ENCODE measurements at regions not wholly inside any gene's neighbourhood (a gene's known extent, or its start where the extent isn't known, plus 50 kb on each side); places are given as distances from the start of the nearest gene placed in this dataset.

DNA sequence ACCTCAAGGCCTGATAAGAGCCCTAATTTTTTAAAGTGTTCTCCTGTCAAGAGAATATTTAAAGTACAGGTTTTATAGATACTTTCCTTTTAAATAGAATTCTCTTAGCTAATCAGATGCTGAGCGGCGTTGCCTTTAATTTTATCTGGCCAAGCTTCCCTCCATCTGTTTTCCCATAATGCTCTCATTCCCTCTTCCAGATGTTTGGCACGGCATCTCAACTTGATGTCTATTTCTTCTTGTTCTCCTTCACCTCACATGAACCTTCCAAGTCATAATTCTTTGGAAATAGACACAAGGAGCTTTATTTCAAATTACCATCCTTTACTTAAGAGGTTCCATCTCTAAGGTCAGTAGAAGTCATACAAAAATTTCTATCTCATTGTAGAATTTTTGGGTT is 76.1 kb upstream of the CPO start (continued):
- TF ChIP-seq, protein P1, sequence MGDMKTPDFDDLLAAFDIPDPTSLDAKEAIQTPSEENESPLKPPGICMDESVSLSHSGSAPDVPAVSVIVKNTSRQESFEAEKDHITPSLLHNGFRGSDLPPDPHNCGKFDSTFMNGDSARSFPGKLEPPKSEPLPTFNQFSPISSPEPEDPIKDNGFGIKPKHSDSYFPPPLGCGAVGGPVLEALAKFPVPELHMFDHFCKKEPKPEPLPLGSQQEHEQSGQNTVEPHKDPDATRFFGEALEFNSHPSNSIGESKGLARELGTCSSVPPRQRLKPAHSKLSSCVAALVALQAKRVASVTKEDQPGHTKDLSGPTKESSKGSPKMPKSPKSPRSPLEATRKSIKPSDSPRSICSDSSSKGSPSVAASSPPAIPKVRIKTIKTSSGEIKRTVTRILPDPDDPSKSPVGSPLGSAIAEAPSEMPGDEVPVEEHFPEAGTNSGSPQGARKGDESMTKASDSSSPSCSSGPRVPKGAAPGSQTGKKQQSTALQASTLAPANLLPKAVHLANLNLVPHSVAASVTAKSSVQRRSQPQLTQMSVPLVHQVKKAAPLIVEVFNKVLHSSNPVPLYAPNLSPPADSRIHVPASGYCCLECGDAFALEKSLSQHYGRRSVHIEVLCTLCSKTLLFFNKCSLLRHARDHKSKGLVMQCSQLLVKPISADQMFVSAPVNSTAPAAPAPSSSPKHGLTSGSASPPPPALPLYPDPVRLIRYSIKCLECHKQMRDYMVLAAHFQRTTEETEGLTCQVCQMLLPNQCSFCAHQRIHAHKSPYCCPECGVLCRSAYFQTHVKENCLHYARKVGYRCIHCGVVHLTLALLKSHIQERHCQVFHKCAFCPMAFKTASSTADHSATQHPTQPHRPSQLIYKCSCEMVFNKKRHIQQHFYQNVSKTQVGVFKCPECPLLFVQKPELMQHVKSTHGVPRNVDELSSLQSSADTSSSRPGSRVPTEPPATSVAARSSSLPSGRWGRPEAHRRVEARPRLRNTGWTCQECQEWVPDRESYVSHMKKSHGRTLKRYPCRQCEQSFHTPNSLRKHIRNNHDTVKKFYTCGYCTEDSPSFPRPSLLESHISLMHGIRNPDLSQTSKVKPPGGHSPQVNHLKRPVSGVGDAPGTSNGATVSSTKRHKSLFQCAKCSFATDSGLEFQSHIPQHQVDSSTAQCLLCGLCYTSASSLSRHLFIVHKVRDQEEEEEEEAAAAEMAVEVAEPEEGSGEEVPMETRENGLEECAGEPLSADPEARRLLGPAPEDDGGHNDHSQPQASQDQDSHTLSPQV (IDR thresholded peaks at IDR 0.05): no peak
- TF ChIP-seq, protein P2, sequence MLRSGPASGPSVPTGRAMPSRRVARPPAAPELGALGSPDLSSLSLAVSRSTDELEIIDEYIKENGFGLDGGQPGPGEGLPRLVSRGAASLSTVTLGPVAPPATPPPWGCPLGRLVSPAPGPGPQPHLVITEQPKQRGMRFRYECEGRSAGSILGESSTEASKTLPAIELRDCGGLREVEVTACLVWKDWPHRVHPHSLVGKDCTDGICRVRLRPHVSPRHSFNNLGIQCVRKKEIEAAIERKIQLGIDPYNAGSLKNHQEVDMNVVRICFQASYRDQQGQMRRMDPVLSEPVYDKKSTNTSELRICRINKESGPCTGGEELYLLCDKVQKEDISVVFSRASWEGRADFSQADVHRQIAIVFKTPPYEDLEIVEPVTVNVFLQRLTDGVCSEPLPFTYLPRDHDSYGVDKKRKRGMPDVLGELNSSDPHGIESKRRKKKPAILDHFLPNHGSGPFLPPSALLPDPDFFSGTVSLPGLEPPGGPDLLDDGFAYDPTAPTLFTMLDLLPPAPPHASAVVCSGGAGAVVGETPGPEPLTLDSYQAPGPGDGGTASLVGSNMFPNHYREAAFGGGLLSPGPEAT (IDR thresholded peaks at IDR 0.05; ENCODE audit: low read depth): no peak

DNA sequence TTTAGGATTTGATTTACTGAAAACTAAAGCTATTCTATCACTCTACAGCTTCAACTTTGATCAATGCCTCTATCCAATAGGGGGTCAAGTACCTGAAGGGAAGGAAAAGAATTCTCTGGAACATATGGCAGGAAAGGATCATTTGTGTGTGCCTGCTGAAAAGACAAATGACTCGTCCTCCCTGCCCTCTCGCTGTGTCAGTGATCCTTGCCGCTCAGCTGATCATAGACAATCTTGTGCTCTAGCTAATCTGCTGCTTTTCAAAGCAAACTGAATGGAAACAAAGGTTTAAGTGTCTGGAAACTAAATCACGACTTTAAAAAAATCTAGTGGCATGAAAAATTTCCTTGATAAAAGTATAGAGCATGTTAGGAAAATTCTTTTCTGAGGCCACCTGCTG is 75.6 kb upstream of the CPO start:
- Histone ChIP-seq H3K27ac (ENCODE audit: control insufficient read depth, insufficient read depth) (no peak overlapping the region), H3K4me3 (no peak overlapping the region), H3K9ac (ENCODE audit: control insufficient read depth, insufficient read depth, low read length) (no peak overlapping the region), H3K27me3 (replicated peaks in 1 of 2; ENCODE audit: control insufficient read depth in 2 of 2, insufficient read depth in 2 of 2, low read length in 1 of 2) (no peaks in the 10 kb centered on the region), H3K79me2 (ENCODE audit: control insufficient read depth, insufficient read depth, low read length) (no peaks in the 10 kb centered on the region), H3K4me2 (ENCODE audit: control insufficient read depth, insufficient read depth) (no peak overlapping the region), H3K4me1 (ENCODE audit: control insufficient read depth, insufficient read depth, low read length) (no peaks in the 10 kb centered on the region), H3K36me3 (ENCODE audit: control insufficient read depth in 2 of 2, insufficient read depth in 2 of 2, low read length in 1 of 2) (no peaks in the 10 kb centered on the region), H4K20me1 (ENCODE audit: control insufficient read depth, insufficient read depth) (no peaks in the 10 kb centered on the region), H2AFZ (ENCODE audit: control insufficient read depth, low read depth, low read length) (no peak overlapping the region), H3K9me3 (replicated peaks; ENCODE audit: control insufficient read depth, insufficient read depth, low read length) (no peaks in the 10 kb centered on the region)
- ATAC-seq (no peak), FAIRE-seq (no peak), DNase-seq (ENCODE audit: low read depth, low spot score) (no peak)
- ChIA-PET RAD21 (ENCODE audit: unreplicated experiment) (no interaction called here), CTCF (no interaction called here), SMC1A (ENCODE audit: uncharacterized antibody, unreplicated experiment) (interaction anchor here (0.7 kb wide), 1 partner anchor 126 kb away, joined by 3 read pairs; no protein-coding TSS in a partner anchor), POLR2A (no interaction called here)
- BruUV-seq (replicated peaks): no TSS peak
- intact Hi-C loops (cut with micrococcal nuclease; ENCODE audit: unreplicated experiment) (no loop called here), in situ Hi-C loops (cut with MboI) (no loop called here)
- 35% methylated on average over 4 of the region's 4 CpGs for WGBS (ENCODE audit: insufficient coverage, insufficient replicate concordance, low lambda C conversion rate, missing lambda C conversion rate)
- no peak for TF ChIP-seq MYC (IDR thresholded peaks at IDR 0.05; ENCODE audit: insufficient read depth, insufficient read length, insufficient replicate concordance, low read length, severe bottlenecking)
- TF ChIP-seq ZZZ3 (IDR thresholded peaks at IDR 0.05; ENCODE audit: control insufficient read depth, insufficient read length, low read depth): no peak
- TF ChIP-seq TBL1XR1 (IDR thresholded peaks at IDR 0.05; ENCODE audit: low read depth, low read length): no peak
- TF ChIP-seq, protein P3, sequence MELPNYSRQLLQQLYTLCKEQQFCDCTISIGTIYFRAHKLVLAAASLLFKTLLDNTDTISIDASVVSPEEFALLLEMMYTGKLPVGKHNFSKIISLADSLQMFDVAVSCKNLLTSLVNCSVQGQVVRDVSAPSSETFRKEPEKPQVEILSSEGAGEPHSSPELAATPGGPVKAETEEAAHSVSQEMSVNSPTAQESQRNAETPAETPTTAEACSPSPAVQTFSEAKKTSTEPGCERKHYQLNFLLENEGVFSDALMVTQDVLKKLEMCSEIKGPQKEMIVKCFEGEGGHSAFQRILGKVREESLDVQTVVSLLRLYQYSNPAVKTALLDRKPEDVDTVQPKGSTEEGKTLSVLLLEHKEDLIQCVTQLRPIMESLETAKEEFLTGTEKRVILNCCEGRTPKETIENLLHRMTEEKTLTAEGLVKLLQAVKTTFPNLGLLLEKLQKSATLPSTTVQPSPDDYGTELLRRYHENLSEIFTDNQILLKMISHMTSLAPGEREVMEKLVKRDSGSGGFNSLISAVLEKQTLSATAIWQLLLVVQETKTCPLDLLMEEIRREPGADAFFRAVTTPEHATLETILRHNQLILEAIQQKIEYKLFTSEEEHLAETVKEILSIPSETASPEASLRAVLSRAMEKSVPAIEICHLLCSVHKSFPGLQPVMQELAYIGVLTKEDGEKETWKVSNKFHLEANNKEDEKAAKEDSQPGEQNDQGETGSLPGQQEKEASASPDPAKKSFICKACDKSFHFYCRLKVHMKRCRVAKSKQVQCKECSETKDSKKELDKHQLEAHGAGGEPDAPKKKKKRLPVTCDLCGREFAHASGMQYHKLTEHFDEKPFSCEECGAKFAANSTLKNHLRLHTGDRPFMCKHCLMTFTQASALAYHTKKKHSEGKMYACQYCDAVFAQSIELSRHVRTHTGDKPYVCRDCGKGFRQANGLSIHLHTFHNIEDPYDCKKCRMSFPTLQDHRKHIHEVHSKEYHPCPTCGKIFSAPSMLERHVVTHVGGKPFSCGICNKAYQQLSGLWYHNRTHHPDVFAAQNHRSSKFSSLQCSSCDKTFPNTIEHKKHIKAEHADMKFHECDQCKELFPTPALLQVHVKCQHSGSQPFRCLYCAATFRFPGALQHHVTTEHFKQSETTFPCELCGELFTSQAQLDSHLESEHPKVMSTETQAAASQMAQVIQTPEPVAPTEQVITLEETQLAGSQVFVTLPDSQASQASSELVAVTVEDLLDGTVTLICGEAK (IDR thresholded peaks at IDR 0.05; ENCODE audit: borderline replicate concordance): no peak
- TF ChIP-seq BCL11A (IDR thresholded peaks at IDR 0.05; ENCODE audit: low read depth, low read length): no peak
- TF ChIP-seq CHD1 (IDR thresholded peaks at IDR 0.05; ENCODE audit: low read depth, low read length): no peak
- no peak for TF ChIP-seq YY1 (IDR thresholded peaks at IDR 0.05; ENCODE audit: low read depth, low read length)
- TF ChIP-seq, protein P4, sequence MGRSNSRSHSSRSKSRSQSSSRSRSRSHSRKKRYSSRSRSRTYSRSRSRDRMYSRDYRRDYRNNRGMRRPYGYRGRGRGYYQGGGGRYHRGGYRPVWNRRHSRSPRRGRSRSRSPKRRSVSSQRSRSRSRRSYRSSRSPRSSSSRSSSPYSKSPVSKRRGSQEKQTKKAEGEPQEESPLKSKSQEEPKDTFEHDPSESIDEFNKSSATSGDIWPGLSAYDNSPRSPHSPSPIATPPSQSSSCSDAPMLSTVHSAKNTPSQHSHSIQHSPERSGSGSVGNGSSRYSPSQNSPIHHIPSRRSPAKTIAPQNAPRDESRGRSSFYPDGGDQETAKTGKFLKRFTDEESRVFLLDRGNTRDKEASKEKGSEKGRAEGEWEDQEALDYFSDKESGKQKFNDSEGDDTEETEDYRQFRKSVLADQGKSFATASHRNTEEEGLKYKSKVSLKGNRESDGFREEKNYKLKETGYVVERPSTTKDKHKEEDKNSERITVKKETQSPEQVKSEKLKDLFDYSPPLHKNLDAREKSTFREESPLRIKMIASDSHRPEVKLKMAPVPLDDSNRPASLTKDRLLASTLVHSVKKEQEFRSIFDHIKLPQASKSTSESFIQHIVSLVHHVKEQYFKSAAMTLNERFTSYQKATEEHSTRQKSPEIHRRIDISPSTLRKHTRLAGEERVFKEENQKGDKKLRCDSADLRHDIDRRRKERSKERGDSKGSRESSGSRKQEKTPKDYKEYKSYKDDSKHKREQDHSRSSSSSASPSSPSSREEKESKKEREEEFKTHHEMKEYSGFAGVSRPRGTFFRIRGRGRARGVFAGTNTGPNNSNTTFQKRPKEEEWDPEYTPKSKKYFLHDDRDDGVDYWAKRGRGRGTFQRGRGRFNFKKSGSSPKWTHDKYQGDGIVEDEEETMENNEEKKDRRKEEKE (IDR thresholded peaks at IDR 0.05): no peak

Measured in GM12878 (cell line).